CMK (cell line): ENCODE measurements at regions not wholly inside any gene's neighbourhood (a gene's known extent, or its start where the extent isn't known, plus 50 kb on each side); places are given as distances from the start of the nearest gene placed in this dataset.

ENCODE experiments used
- DNase-seq: peaks from one replicate; pipeline ENCODE4 v3.0.0-alpha.2; 2010; ENCODE audit warnings: low read depth

- DNase-seq = no peak
Observed at GRCh38 chr22:48047722-48048500, 1285.5 kb downstream of the TBC1D22A start.

GRCh38 chr22:48045369-48045768 lies 1282.9 kb downstream of the TBC1D22A start:
- DNase-seq = no peak

DNA sequence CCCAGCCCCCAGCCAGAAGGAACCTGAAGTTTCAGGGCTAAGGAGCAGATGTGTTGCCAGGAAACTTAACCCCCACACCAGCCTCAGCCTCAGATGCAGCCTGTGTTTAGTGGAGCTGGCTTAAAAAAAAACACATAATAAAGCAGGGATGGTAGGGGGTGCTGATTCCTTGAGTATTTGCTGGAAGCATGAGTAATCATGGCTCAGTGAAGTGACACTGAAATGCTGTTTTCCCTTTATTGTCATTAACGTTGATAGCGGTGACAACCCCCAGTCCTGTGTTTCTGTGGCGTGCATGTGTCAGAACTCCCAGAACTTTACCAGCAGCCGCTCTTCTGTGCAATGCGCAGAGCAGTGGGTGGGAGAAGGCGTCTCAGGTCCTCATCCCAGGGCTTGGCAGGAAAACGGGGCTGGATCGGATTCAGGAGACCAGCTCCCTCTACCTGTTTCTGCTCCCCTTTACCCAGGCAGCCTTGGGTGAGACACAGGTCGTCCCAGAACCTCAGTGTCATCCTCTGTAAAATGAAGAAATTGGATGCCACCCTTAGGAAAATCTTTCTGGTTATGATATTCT lies 1282.1 kb downstream of the TBC1D22A start:
- DNase-seq = no peak

DNA sequence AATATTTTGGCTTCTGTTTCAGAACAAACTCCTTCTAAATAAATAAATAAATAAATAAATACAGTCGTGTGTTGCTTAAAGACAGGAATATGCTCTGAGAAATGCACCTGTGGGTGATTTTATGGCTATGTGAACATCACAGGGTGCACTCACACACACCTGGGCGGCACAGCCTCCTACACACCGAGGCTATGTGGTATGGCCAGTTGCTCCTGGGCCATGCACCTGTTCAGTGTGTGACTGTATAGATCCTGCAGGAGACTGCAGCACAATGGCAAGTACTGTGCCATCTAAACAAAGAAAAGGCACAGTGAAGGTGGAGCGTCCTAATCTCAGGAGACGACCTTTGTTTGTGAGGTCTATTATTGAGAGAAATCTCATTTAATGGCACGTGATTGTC lies 1281.1 kb downstream of the TBC1D22A start:
- DNase-seq = no peak

- no peak for DNase-seq
Observed at GRCh38 chr22:48042621-48043395, 1280.4 kb downstream of the TBC1D22A start.

DNA sequence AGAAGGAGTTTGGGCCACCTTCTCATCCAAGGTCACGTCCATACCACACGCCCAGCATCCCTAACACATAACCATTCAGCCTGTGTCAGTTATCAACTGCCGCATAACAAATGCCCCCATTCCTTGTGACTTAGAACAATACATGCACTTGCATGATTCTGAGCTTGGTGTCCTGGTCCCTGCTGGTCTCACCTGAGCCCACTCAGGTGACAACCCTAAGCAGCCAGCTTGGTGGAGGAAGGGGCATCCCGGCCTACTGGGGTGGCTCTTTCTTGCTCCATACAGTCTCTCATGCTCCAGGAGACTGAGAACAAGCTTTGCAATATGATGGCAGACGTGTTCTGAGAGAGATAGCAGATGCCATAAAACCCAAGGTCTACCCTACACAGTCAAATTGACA lies 1276.9 kb downstream of the TBC1D22A start:
- DNase-seq = no peak

GRCh38 chr22:48037618-48038017 lies 1275.2 kb downstream of the TBC1D22A start:
- no peak for DNase-seq

DNA sequence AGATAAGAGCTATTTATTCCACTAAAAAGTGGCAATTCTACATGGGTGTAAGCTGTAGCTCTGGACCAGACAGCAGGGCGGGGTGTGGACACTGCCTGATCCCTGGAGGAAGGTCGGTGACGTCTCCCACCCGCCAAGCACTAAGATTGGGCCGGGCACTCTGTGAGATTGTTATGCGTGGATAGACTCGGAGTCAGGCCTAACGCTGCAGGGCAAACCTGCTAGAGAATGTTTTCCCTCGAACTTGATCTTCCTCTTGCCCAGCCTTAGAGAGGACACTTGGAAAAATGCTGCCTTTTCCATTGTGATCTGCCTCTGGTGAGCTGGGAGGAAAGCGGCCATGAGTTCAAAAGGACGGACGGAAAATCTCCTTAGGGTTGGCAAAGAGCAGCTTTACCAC lies 1273.4 kb downstream of the TBC1D22A start:
- DNase-seq = no peak

- no peak for DNase-seq
Observed at GRCh38 chr22:48031589-48031988, 1269.1 kb downstream of the TBC1D22A start.

GRCh38 chr22:48025096-48025495 lies 1262.6 kb downstream of the TBC1D22A start:
- DNase-seq = no peak

GRCh38 chr22:48021991-48022401 lies 1259.5 kb downstream of the TBC1D22A start:
- no peak for DNase-seq

- DNase-seq = no peak
Observed at GRCh38 chr22:48018346-48018745, 1255.9 kb downstream of the TBC1D22A start.

GRCh38 chr22:48015701-48016100 lies 1253.3 kb downstream of the TBC1D22A start:
- no peak for DNase-seq

GRCh38 chr22:48004936-48005335 lies 1242.5 kb downstream of the TBC1D22A start:
- DNase-seq = no peak

DNA sequence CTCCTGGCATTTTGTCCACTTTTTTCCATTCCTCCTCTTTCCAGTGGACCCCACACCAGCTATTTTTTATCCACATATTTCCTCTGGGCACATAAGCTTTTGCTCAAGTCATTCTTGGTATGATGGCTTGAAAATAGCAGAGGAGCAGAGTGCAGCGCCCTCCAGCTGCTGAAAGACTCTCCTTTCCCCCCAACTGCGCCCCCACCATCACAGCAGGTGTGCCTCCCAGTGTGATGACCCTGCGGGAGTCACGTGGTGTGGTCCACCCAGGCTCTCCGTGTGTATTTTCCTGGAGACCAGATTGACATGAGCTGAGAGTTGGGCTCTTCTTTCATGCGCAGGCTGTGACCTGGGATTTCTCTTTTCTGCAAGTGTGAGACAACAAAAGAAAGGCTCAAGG lies 1241.6 kb downstream of the TBC1D22A start:
- no peak for DNase-seq

DNA sequence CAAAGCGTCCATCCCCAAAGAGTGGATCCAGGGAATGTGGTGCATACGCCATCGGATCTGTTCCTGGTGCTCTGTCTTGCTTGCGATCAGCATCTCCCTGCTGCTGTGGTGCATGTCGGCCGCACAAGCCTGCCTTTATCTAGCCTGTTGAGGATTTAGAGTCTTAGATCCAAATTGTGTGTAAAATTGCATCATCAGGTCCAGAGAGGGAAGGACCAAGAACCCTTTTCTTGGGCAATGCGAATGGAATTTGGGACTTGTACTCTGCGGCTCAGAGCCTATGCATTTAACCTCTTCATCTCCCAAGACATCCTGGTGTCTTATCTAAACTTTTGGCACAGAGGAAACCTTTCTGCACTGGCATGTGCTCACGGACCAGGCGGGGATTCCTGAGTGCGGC lies 1238.7 kb downstream of the TBC1D22A start:
- DNase-seq = no peak

- no peak for DNase-seq
Observed at GRCh38 chr22:47997612-47998011, 1235.2 kb downstream of the TBC1D22A start.

- no peak for DNase-seq
Observed at GRCh38 chr22:47997052-47997590, 1234.7 kb downstream of the TBC1D22A start.

GRCh38 chr22:47996446-47996857 lies 1234.0 kb downstream of the TBC1D22A start:
- no peak for DNase-seq

- no peak for DNase-seq
Observed at GRCh38 chr22:47995718-47996117, 1233.3 kb downstream of the TBC1D22A start.

GRCh38 chr22:47995264-47995627 lies 1232.8 kb downstream of the TBC1D22A start:
- no peak for DNase-seq

GRCh38 chr22:47994601-47995263 lies 1232.3 kb downstream of the TBC1D22A start:
- no peak for DNase-seq
